ENCODE measurements at regions not wholly inside any gene's neighbourhood (a gene's known extent, or its start where the extent isn't known, plus 50 kb on each side); places are given as distances from the start of the nearest gene placed in this dataset.

DNA sequence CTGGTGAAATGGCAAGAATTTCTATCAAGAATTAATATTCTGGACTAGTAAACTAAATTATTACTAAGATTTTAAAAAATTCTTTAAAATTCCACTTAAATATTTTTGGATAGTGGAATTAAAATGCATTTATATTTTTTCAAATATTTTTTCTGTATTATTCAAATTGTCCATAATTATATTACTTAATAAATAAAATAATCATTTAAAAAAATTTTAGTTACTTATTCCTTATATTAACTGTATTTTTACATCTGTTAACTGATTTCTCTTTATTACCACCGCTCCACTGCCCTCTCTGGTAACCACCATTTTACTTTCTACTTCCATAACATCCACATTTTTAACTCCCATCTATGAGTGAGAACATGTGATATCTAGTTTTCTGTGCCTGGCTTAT lies 828.4 kb downstream of the VGLL3 start:
- DNase-seq = no peak

- no peak for DNase-seq
Measured at GRCh38 chr3:86161493-86161892, 829.5 kb downstream of the VGLL3 start.

- DNase-seq = no peak
Measured at GRCh38 chr3:86152620-86153019, 838.3 kb downstream of the VGLL3 start.

DNA sequence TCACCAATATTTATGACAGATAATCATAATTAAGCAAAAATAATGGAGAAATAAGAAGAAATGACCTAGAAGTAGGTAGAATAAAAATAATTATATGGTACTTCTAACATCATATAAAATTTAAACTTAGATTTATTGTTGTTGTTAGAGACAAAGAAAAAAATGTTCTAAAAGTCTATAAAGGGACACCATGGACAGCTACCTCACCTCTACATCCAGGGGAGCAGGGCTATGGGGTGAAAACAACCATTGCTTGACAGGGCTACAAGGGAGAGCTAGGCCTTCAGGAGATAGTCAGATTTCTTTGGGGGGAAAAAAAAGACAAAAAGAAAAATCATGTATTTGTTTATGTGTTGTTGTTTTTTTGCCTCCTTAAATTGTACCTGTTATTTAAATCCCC lies 841.9 kb downstream of the VGLL3 start:
- no peak for DNase-seq

GRCh38 chr3:86147119-86147518 lies 843.8 kb downstream of the VGLL3 start:
- no peak for DNase-seq

GRCh38 chr3:86126552-86126951 lies 864.4 kb downstream of the VGLL3 start:
- no peak for DNase-seq
